K562 (cell line): ENCODE measurements at regions not wholly inside any gene's neighbourhood (a gene's known extent, or its start where the extent isn't known, plus 50 kb on each side); places are given as distances from the start of the nearest gene placed in this dataset.

Experiments
- EWSR1 ChIP-seq: fragments of 450-650 bp; IDR thresholded peaks from 2 replicates; pipeline ENCODE4 v1.6.1; 2018; ENCODE audit warnings: borderline replicate concordance, mild to moderate bottlenecking, low read depth, moderate library complexity; ENCODE audit not compliant: partially characterized antibody
- EZH2 ChIP-seq: IDR thresholded peaks from 2 replicates; pipeline ENCODE4 v1.6.1; 2012; ENCODE audit warnings: low read depth, mild to moderate bottlenecking, inconsistent platforms, low read length, borderline replicate concordance
- MBD2 ChIP-seq: sonication (generic); IDR thresholded peaks from 2 replicates; pipeline ENCODE4 v1.6.1; 2016; ENCODE audit warnings: low read depth, borderline replicate concordance
- RAD51 ChIP-seq: fragments of 450-650 bp; IDR thresholded peaks from 2 replicates; pipeline ENCODE4 v1.7.1; 2016; ENCODE audit warnings: low read depth, mild to moderate bottlenecking, borderline replicate concordance
- TAF1 ChIP-seq: IDR thresholded peaks from 2 replicates; pipeline ENCODE4 v1.6.1; 2011; ENCODE audit warnings: mild to moderate bottlenecking, low read length, moderate library complexity; ENCODE audit not compliant: insufficient read depth, control insufficient read depth, severe bottlenecking; ENCODE audit errors: extremely low read depth
- ZNF696 ChIP-seq: fragments of 250-450 bp; sonication (Bioruptor Pico); conservative IDR thresholded peaks from 2 replicates; pipeline ENCODE4 v1.4.0; 2020; ENCODE audit warnings: mild to moderate bottlenecking, moderate library complexity
- TF ChIP-seq, protein P1 (sequence below), 3 experiments: IDR thresholded peaks in 2 of 3; conservative IDR thresholded peaks in 1 of 3; 2 replicates each; pipeline ENCODE4 v1.5.1; 2011 to 2012; ENCODE audit warnings: low read length in 3 of 3, mild to moderate bottlenecking in 3 of 3, control low read depth in 2 of 3, improper control_type of control experiment in 1 of 3, inconsistent platforms in 1 of 3, low read depth in 1 of 3, mixed read lengths in 1 of 3, moderate library complexity in 1 of 3; ENCODE audit not compliant: insufficient read depth in 2 of 3
- TF ChIP-seq, protein P2 (sequence below): fragments of 150-350 bp; conservative IDR thresholded peaks from 2 replicates; pipeline ENCODE4 v1.6.1; 2014; ENCODE audit warnings: low read length

DNA sequence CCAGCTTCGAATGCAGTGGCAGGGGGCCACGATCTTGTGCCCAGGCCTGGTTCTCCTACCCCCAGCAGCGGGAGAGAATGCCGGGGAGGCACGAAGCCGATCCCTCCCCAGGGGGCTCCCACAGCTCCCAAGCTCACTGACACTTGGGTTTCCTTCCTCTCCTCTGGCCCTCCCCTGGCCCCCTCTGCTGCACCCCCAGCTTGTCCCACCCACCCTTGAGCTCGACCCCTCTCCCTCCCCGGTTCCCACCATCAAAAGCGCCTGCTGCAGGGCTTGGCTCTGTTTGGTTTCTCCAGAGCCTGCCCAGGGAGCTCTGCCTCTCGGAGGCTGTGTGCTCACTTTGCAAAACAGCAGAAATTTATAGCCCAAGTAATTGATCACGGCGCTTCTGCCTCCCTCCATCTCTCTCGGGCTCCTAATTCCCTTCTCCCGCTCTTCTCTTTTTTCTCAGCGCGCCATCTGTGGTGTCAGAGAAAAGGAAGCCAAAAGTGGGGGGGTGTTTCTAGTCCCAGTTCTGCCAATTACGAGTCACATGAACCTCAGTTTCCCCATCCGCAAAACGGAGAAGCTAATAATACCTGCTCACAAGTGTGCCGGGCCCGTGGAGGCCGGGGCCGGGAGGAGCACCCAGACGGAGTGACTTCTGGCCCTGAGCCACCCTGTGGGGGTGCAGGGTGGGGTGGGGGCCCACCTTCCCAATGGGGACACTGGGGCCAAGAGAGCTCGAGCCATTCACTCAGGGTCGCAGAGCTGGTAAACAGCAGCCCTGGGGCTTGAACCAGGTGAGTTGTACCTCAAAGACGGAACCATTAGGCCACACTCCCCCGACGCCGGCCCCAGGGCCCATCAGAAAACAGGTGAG is 141.2 kb upstream of the IER5L start:
- TF ChIP-seq MBD2 (no peak), ZNF696 (CRISPR knock-in tag) (no peak), RAD51 (no peak), TAF1 (no peak), EWSR1 (no peak), EZH2 (no peak)
- TF ChIP-seq, protein P1, sequence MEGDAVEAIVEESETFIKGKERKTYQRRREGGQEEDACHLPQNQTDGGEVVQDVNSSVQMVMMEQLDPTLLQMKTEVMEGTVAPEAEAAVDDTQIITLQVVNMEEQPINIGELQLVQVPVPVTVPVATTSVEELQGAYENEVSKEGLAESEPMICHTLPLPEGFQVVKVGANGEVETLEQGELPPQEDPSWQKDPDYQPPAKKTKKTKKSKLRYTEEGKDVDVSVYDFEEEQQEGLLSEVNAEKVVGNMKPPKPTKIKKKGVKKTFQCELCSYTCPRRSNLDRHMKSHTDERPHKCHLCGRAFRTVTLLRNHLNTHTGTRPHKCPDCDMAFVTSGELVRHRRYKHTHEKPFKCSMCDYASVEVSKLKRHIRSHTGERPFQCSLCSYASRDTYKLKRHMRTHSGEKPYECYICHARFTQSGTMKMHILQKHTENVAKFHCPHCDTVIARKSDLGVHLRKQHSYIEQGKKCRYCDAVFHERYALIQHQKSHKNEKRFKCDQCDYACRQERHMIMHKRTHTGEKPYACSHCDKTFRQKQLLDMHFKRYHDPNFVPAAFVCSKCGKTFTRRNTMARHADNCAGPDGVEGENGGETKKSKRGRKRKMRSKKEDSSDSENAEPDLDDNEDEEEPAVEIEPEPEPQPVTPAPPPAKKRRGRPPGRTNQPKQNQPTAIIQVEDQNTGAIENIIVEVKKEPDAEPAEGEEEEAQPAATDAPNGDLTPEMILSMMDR (IDR thresholded peaks at IDR 0.05 in 2 of 3, conservative IDR thresholded peaks at IDR 0.05 in 1 of 3; ENCODE audit: insufficient read depth in 2 of 3, low read depth in 1 of 3, low read length in 3 of 3) = no peak
- TF ChIP-seq, protein P2, sequence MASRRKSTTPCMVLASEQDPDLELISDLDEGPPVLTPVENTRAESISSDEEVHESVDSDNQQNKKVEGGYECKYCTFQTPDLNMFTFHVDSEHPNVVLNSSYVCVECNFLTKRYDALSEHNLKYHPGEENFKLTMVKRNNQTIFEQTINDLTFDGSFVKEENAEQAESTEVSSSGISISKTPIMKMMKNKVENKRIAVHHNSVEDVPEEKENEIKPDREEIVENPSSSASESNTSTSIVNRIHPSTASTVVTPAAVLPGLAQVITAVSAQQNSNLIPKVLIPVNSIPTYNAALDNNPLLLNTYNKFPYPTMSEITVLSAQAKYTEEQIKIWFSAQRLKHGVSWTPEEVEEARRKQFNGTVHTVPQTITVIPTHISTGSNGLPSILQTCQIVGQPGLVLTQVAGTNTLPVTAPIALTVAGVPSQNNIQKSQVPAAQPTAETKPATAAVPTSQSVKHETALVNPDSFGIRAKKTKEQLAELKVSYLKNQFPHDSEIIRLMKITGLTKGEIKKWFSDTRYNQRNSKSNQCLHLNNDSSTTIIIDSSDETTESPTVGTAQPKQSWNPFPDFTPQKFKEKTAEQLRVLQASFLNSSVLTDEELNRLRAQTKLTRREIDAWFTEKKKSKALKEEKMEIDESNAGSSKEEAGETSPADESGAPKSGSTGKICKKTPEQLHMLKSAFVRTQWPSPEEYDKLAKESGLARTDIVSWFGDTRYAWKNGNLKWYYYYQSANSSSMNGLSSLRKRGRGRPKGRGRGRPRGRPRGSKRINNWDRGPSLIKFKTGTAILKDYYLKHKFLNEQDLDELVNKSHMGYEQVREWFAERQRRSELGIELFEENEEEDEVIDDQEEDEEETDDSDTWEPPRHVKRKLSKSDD = no peak
